K562 (cell line): ENCODE measurements at regions not wholly inside any gene's neighbourhood (a gene's known extent, or its start where the extent isn't known, plus 50 kb on each side); places are given as distances from the start of the nearest gene placed in this dataset.

Experiments used
- ATAC-seq: fragments of 200-7000 bp; cut with Tn5 transposase; 3 replicates; pipeline ENCODE4 v1.9.1; 2020; ENCODE audit warnings: moderate library complexity
- BruUV-seq: library from RNA; stranded (reverse); fragments of 400-500 nt; replicated peaks from 2 replicates; lab custom pipeline; 2021; lab: Mats Ljungman, UMichigan
- CTCF ChIA-PET: fragments of 300-600 bp; formaldehyde crosslinking; extraction: SDS; loops from one replicate; lab custom pipeline; 2021; ENCODE audit warnings: low intra/inter-chr PET ratio; lab: Yijun Ruan, JAX
- POLR2A ChIA-PET: fragments of 300-600, 350-650 bp; sonication (Branson Sonifier 250); formaldehyde crosslinking; extraction: SDS; loops from one replicate; lab custom pipeline; 2021; ENCODE audit warnings: antibody characterized with exemption, inconsistent platforms; lab: Yijun Ruan, JAX
- DNase-seq, 4 experiments: peaks; one replicate each; pipeline versions ENCODE4 v3.0.0 to v3.0.0-alpha.2; 2011 to 2018; ENCODE audit warnings: low spot score in 3 of 4, mixed read lengths in 3 of 4; ENCODE audit errors: extremely low read depth in 1 of 4
- FAIRE-seq: peaks from 2 replicates; lab custom pipeline; 2011; peaks lifted over from hg19 to GRCh38; lab: Jason Lieb, UNC
- H2AFZ ChIP-seq: 2 replicates; pipeline ENCODE4 v1.6.0; 2011; ENCODE audit warnings: low read depth, low read length, control low read depth, inconsistent platforms
- H3K27ac ChIP-seq: fragments of 200-600 bp; 3 replicates; pipeline ENCODE4 v1.8.0; 2011; ENCODE audit warnings: low read depth, mild to moderate bottlenecking, control low read depth, inconsistent platforms, low read length, moderate library complexity, mixed read lengths; ENCODE audit errors: extremely low read depth
- H3K27me3 ChIP-seq, 2 experiments: fragments of 300-600 bp in 1 of 2; 2 replicates in 1 of 2; 3 replicates in 1 of 2; pipeline versions ENCODE4 v1.6.0 to v1.8.0; 2011; ENCODE audit warnings: inconsistent platforms in 2 of 2, low read length in 2 of 2, mild to moderate bottlenecking in 1 of 2, mixed read lengths in 1 of 2, moderate library complexity in 1 of 2; ENCODE audit not compliant: control insufficient read depth in 2 of 2, insufficient read depth in 2 of 2
- H3K36me3 ChIP-seq: fragments of 300-600 bp; 3 replicates; pipeline ENCODE4 v1.8.0; 2011; ENCODE audit warnings: mild to moderate bottlenecking, low read length, inconsistent platforms; ENCODE audit not compliant: control insufficient read depth, insufficient read depth
- H3K4me1 ChIP-seq, 2 experiments: fragments of 200-600 bp in 1 of 2; replicated peaks in 1 of 2; 2 replicates in 1 of 2; 3 replicates in 1 of 2; pipeline versions ENCODE4 v1.5.1 to v1.8.0; 2011; ENCODE audit warnings: inconsistent platforms in 2 of 2, low read length in 2 of 2, mild to moderate bottlenecking in 1 of 2, mixed read lengths in 1 of 2, moderate library complexity in 1 of 2; ENCODE audit not compliant: control insufficient read depth in 2 of 2, insufficient read depth in 2 of 2
- H3K4me2 ChIP-seq: 2 replicates; pipeline ENCODE4 v1.6.1; 2011; ENCODE audit warnings: low read length, control low read depth, inconsistent platforms, mixed read lengths; ENCODE audit not compliant: insufficient read depth
- H3K4me3 ChIP-seq: fragments of 200-600 bp; sonication (generic), shearing (Covaris generic); 2 replicates; pipeline ENCODE4 v1.5.1; 2016; ENCODE audit warnings: control low read depth, inconsistent platforms
- H3K79me2 ChIP-seq: fragments of 200-600 bp; 3 replicates; pipeline ENCODE4 v1.8.0; 2011; ENCODE audit warnings: low read length, inconsistent platforms; ENCODE audit not compliant: control insufficient read depth, insufficient read depth
- H3K9ac ChIP-seq, 2 experiments: 2 replicates each; pipeline versions ENCODE4 v1.6.0 to v1.6.1; 2011; ENCODE audit warnings: low read depth in 2 of 2, low read length in 2 of 2, control low read depth in 1 of 2, inconsistent platforms in 1 of 2, mild to moderate bottlenecking in 1 of 2, mixed read lengths in 1 of 2; ENCODE audit not compliant: insufficient read depth in 1 of 2
- H3K9me1 ChIP-seq: one replicate; pipeline ENCODE4 v1.6.0; 2011; ENCODE audit warnings: inconsistent platforms, mild to moderate bottlenecking, low read length, moderate library complexity; ENCODE audit not compliant: control insufficient read depth, insufficient read depth
- H3K9me3 ChIP-seq: replicated peaks from 2 replicates; pipeline ENCODE4 v1.5.1; 2011; ENCODE audit warnings: low read depth, low read length, inconsistent platforms; ENCODE audit not compliant: control insufficient read depth, insufficient read depth
- H4K20me1 ChIP-seq: replicated peaks from 2 replicates; pipeline ENCODE4 v1.6.1; 2011; ENCODE audit warnings: low read length, inconsistent platforms, mixed read lengths; ENCODE audit not compliant: control insufficient read depth, insufficient read depth
- GTF2A2 ChIP-seq: IDR thresholded peaks from 2 replicates; pipeline ENCODE4 v1.6.1; 2016; ENCODE audit warnings: mild to moderate bottlenecking, missing genetic modification characterization, missing compliant biosample characterization
- HDAC1 ChIP-seq, 2 experiments: fragments of 450-650 bp; IDR thresholded peaks; 2 replicates each; pipeline ENCODE4 v1.6.1; 2016 to 2017; ENCODE audit warnings: inconsistent platforms in 1 of 2, mild to moderate bottlenecking in 1 of 2, moderate library complexity in 1 of 2
- MCM7 ChIP-seq, 2 experiments: fragments of 450-650 bp; IDR thresholded peaks; 2 replicates each; pipeline ENCODE4 v1.6.1; 2016 to 2018
- ZNF586 ChIP-seq: fragments of 450-650 bp; formaldehyde crosslinking; conservative IDR thresholded peaks from 2 replicates; pipeline ENCODE4 v1.4.0; 2020; ENCODE audit warnings: mild to moderate bottlenecking, moderate library complexity
- WGBS: fragments of 100-300 bp; shearing (Covaris generic); methylation state at CpG from one replicate; pipeline ENCODE4 v1.1.6; 2016; ENCODE audit warnings: low coverage, mixed read lengths; ENCODE audit not compliant: insufficient coverage; ENCODE audit errors: missing lambda C conversion rate; 5-methylcytosine and 5-hydroxymethylcytosine counted together
- in situ Hi-C: fragments of 300-500 bp; cut with MboI; formaldehyde crosslinking; loops from 4 replicates; pipeline ENCODE4 v1.15.0; 2018; ENCODE audit warnings: inconsistent platforms, mixed read lengths
- intact Hi-C: fragments of 100-400 bp; cut with micrococcal nuclease; formaldehyde crosslinking; loops from 2 replicates; pipeline ENCODE4 v1.14.2; 2022
- TF ChIP-seq, protein P1 (sequence below): fragments of 450-650 bp; IDR thresholded peaks from 2 replicates; pipeline ENCODE4 v1.6.1; 2016; ENCODE audit warnings: mild to moderate bottlenecking, moderate library complexity

- no peaks in the 10 kb centered on the region for H3K36me3 ChIP-seq
- DNase-seq, result no peak
- H4K20me1 ChIP-seq, result no peaks in the 10 kb centered on the region
- in situ Hi-C loops, result no loop called here
- intact Hi-C loops, result no loop called here
- no peak for TF ChIP-seq HDAC1 (IDR thresholded peaks at IDR 0.05)
- TF ChIP-seq ZNF586, result no peak
- no peaks in the 10 kb centered on the region for H3K9me3 ChIP-seq
- no peak for ATAC-seq
- BruUV-seq, result no TSS peak
- no peak overlapping the region for H2AFZ ChIP-seq
- CTCF ChIA-PET, result no interaction called here
- no peak for FAIRE-seq
- H3K27ac ChIP-seq, result no peak overlapping the region
- no peaks in the 10 kb centered on the region for H3K27me3 ChIP-seq
- 0% methylated on average over 1 of the region's 1 CpG for WGBS
- H3K4me3 ChIP-seq, result no peak overlapping the region
- no peak overlapping the region for H3K4me2 ChIP-seq
- no peaks in the 10 kb centered on the region for H3K4me1 ChIP-seq
- no peaks in the 10 kb centered on the region for H3K9me1 ChIP-seq
- no peaks in the 10 kb centered on the region for H3K79me2 ChIP-seq
- H3K9ac ChIP-seq, result no peak overlapping the region
- POLR2A ChIA-PET, result no interaction called here
Observed at GRCh38 chr4:176989186-176989585, 196.5 kb upstream of the VEGFC start.

- no peaks in the 10 kb centered on the region for H3K9me1 ChIP-seq
- H3K4me3 ChIP-seq, result no peak overlapping the region
- ATAC-seq, result no peak
- no peak for FAIRE-seq
- no TSS peak for BruUV-seq
- H3K4me1 ChIP-seq, result no peaks in the 10 kb centered on the region
- H3K27ac ChIP-seq, result no peak overlapping the region
- in situ Hi-C loops (no loop called here), intact Hi-C loops (no loop called here)
- 9% methylated on average over 2 of the region's 2 CpGs for WGBS
- ChIA-PET CTCF (no interaction called here), POLR2A (no interaction called here)
- no peak overlapping the region for H3K9ac ChIP-seq
- H3K27me3 ChIP-seq, result no peaks in the 10 kb centered on the region
- no peaks in the 10 kb centered on the region for H3K79me2 ChIP-seq
- no peaks in the 10 kb centered on the region for H4K20me1 ChIP-seq
- H3K9me3 ChIP-seq, result no peaks in the 10 kb centered on the region
- DNase-seq, result no peak
- no peak overlapping the region for H3K4me2 ChIP-seq
- H3K36me3 ChIP-seq, result no peaks in the 10 kb centered on the region
- no peak overlapping the region for H2AFZ ChIP-seq
- TF ChIP-seq, protein P1, sequence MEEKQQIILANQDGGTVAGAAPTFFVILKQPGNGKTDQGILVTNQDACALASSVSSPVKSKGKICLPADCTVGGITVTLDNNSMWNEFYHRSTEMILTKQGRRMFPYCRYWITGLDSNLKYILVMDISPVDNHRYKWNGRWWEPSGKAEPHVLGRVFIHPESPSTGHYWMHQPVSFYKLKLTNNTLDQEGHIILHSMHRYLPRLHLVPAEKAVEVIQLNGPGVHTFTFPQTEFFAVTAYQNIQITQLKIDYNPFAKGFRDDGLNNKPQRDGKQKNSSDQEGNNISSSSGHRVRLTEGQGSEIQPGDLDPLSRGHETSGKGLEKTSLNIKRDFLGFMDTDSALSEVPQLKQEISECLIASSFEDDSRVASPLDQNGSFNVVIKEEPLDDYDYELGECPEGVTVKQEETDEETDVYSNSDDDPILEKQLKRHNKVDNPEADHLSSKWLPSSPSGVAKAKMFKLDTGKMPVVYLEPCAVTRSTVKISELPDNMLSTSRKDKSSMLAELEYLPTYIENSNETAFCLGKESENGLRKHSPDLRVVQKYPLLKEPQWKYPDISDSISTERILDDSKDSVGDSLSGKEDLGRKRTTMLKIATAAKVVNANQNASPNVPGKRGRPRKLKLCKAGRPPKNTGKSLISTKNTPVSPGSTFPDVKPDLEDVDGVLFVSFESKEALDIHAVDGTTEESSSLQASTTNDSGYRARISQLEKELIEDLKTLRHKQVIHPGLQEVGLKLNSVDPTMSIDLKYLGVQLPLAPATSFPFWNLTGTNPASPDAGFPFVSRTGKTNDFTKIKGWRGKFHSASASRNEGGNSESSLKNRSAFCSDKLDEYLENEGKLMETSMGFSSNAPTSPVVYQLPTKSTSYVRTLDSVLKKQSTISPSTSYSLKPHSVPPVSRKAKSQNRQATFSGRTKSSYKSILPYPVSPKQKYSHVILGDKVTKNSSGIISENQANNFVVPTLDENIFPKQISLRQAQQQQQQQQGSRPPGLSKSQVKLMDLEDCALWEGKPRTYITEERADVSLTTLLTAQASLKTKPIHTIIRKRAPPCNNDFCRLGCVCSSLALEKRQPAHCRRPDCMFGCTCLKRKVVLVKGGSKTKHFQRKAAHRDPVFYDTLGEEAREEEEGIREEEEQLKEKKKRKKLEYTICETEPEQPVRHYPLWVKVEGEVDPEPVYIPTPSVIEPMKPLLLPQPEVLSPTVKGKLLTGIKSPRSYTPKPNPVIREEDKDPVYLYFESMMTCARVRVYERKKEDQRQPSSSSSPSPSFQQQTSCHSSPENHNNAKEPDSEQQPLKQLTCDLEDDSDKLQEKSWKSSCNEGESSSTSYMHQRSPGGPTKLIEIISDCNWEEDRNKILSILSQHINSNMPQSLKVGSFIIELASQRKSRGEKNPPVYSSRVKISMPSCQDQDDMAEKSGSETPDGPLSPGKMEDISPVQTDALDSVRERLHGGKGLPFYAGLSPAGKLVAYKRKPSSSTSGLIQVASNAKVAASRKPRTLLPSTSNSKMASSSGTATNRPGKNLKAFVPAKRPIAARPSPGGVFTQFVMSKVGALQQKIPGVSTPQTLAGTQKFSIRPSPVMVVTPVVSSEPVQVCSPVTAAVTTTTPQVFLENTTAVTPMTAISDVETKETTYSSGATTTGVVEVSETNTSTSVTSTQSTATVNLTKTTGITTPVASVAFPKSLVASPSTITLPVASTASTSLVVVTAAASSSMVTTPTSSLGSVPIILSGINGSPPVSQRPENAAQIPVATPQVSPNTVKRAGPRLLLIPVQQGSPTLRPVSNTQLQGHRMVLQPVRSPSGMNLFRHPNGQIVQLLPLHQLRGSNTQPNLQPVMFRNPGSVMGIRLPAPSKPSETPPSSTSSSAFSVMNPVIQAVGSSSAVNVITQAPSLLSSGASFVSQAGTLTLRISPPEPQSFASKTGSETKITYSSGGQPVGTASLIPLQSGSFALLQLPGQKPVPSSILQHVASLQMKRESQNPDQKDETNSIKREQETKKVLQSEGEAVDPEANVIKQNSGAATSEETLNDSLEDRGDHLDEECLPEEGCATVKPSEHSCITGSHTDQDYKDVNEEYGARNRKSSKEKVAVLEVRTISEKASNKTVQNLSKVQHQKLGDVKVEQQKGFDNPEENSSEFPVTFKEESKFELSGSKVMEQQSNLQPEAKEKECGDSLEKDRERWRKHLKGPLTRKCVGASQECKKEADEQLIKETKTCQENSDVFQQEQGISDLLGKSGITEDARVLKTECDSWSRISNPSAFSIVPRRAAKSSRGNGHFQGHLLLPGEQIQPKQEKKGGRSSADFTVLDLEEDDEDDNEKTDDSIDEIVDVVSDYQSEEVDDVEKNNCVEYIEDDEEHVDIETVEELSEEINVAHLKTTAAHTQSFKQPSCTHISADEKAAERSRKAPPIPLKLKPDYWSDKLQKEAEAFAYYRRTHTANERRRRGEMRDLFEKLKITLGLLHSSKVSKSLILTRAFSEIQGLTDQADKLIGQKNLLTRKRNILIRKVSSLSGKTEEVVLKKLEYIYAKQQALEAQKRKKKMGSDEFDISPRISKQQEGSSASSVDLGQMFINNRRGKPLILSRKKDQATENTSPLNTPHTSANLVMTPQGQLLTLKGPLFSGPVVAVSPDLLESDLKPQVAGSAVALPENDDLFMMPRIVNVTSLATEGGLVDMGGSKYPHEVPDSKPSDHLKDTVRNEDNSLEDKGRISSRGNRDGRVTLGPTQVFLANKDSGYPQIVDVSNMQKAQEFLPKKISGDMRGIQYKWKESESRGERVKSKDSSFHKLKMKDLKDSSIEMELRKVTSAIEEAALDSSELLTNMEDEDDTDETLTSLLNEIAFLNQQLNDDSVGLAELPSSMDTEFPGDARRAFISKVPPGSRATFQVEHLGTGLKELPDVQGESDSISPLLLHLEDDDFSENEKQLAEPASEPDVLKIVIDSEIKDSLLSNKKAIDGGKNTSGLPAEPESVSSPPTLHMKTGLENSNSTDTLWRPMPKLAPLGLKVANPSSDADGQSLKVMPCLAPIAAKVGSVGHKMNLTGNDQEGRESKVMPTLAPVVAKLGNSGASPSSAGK, result no peak
- TF ChIP-seq GTF2A2 (no peak), MCM7 (IDR thresholded peaks at IDR 0.05) (no peak)
Observed at GRCh38 chr4:176999935-177000543, 207.3 kb upstream of the VEGFC start.
